ENCODE measurements at regions not wholly inside any gene's neighbourhood (a gene's known extent, or its start where the extent isn't known, plus 50 kb on each side); places are given as distances from the start of the nearest gene placed in this dataset.
"Not testable (repeated sequence)": the region's sequence is repeated elsewhere in the genome, so short reads cannot be mapped to it uniquely, and the experiment has no call there.

GRCh38 chr6:100300221-100300736, 164.4 kb downstream of the SIM1 start:
- Histone ChIP-seq H3K4me1 (no peaks in the 10 kb centered on the region), H3K27me3 (no peaks in the 10 kb centered on the region), H3K4me3 (no peak overlapping the region), H3K9me3 (no peaks in the 10 kb centered on the region), H3K27ac (replicated peaks in 1 of 4) (no peak overlapping the region), H3K36me3 (no peaks in the 10 kb centered on the region)
- 84% methylated on average over 3 of the region's 3 CpGs for WGBS
- no peak for DNase-seq (ENCODE audit: extremely low spot score)
- no peak for TF ChIP-seq EP300 (IDR thresholded peaks at IDR 0.05)
- TF ChIP-seq POLR2A (IDR thresholded peaks at IDR 0.05; ENCODE audit: low read depth) = no peak
- TF ChIP-seq POLR2AphosphoS5 (IDR thresholded peaks at IDR 0.05) = no peak
- TF ChIP-seq CTCF (IDR thresholded peaks at IDR 0.05) = no peak
- intact Hi-C loops (cut with DNase I) = no loop called here

- DNase-seq (ENCODE audit: extremely low spot score) = no peak
- Histone ChIP-seq H3K27me3 (no peaks in the 10 kb centered on the region), H3K9me3 (no peaks in the 10 kb centered on the region), H3K4me1 (no peaks in the 10 kb centered on the region), H3K4me3 (no peak overlapping the region), H3K27ac (replicated peaks in 1 of 4) (no peak overlapping the region), H3K36me3 (no peaks in the 10 kb centered on the region)
- TF ChIP-seq POLR2AphosphoS5 (IDR thresholded peaks at IDR 0.05) (no peak), EP300 (IDR thresholded peaks at IDR 0.05) (no peak), CTCF (IDR thresholded peaks at IDR 0.05) (no peak), POLR2A (IDR thresholded peaks at IDR 0.05; ENCODE audit: low read depth) (no peak)
- 55% methylated on average over 3 of the region's 3 CpGs for WGBS
- intact Hi-C loops (cut with DNase I) = no loop called here
These were observed 167.7 kb downstream of the SIM1 start for GRCh38 chr6:100296810-100297544.

- H3K9me3 ChIP-seq; H3K27ac ChIP-seq (replicated peaks in 1 of 4); intact Hi-C loops (cut with DNase I); H3K4me1 ChIP-seq; H3K4me3 ChIP-seq; H3K27me3 ChIP-seq; H3K36me3 ChIP-seq; DNase-seq (ENCODE audit: extremely low spot score): not testable (repeated sequence)
- WGBS = 87% methylated on average over 3 of the region's 4 CpGs
These were observed 169.5 kb downstream of the SIM1 start for GRCh38 chr6:100295172-100295571.

GRCh38 chr6:100289285-100289684, 175.4 kb downstream of the SIM1 start:
- H3K27me3 ChIP-seq = no peaks in the 10 kb centered on the region
- intact Hi-C loops (cut with DNase I) = no loop called here
- no peak for TF ChIP-seq EP300 (IDR thresholded peaks at IDR 0.05)
- TF ChIP-seq CTCF (IDR thresholded peaks at IDR 0.05) = no peak
- TF ChIP-seq POLR2AphosphoS5 (IDR thresholded peaks at IDR 0.05) = no peak
- no peak for TF ChIP-seq POLR2A (IDR thresholded peaks at IDR 0.05; ENCODE audit: low read depth)
- H3K27ac ChIP-seq (replicated peaks in 1 of 4) = no peak overlapping the region
- H3K36me3 ChIP-seq = no peaks in the 10 kb centered on the region
- no peaks in the 10 kb centered on the region for H3K9me3 ChIP-seq
- no peak for DNase-seq (ENCODE audit: extremely low spot score)
- no peaks in the 10 kb centered on the region for H3K4me1 ChIP-seq
- H3K4me3 ChIP-seq = no peak overlapping the region
- WGBS = 79% methylated on average over 2 of the region's 2 CpGs

GRCh38 chr6:100288311-100288710, 176.4 kb downstream of the SIM1 start:
- H3K27me3 ChIP-seq = no peaks in the 10 kb centered on the region
- no peaks in the 10 kb centered on the region for H3K4me1 ChIP-seq
- H3K4me3 ChIP-seq = no peak overlapping the region
- H3K36me3 ChIP-seq = no peaks in the 10 kb centered on the region
- H3K9me3 ChIP-seq = no peaks in the 10 kb centered on the region
- no peak overlapping the region for H3K27ac ChIP-seq (replicated peaks in 1 of 4)
- intact Hi-C loops (cut with DNase I) = no loop called here
- no peak for DNase-seq (ENCODE audit: extremely low spot score)
- no peak for TF ChIP-seq EP300 (IDR thresholded peaks at IDR 0.05)
- no peak for TF ChIP-seq CTCF (IDR thresholded peaks at IDR 0.05)
- TF ChIP-seq POLR2A (IDR thresholded peaks at IDR 0.05; ENCODE audit: low read depth) = no peak
- no peak for TF ChIP-seq POLR2AphosphoS5 (IDR thresholded peaks at IDR 0.05)
- WGBS = 92% methylated on average over 4 of the region's 4 CpGs

Data from esophagus muscularis mucosa (tissue), 4 donors.